ENCODE measurements at regions not wholly inside any gene's neighbourhood (a gene's known extent, or its start where the extent isn't known, plus 50 kb on each side); places are given as distances from the start of the nearest gene placed in this dataset.

GRCh38 chr21:22758478-22758877, 1760.3 kb downstream of the NCAM2 start:
- Mint-ChIP-seq H3K27me3 (ENCODE audit: low read depth) (no peaks in the 10 kb centered on the region), H3K36me3 (no peaks in the 10 kb centered on the region), H3K27ac (no peak overlapping the region), H3K9me3 (no peaks in the 10 kb centered on the region), H3K4me1 (no peaks in the 10 kb centered on the region), H3K4me3 (no peak overlapping the region)
- DNase-seq (ENCODE audit: low spot score) (no peak), ATAC-seq (no peak)
- ChIA-PET CTCF (no interaction called here), POLR2A (no interaction called here)
- TF ChIP-seq NR1H2 (CRISPR knock-in tag; IDR thresholded peaks at IDR 0.05), result no peak
- no peak for TF ChIP-seq FOXK1 (CRISPR knock-in tag; IDR thresholded peaks at IDR 0.05)
- TF ChIP-seq, protein P1, sequence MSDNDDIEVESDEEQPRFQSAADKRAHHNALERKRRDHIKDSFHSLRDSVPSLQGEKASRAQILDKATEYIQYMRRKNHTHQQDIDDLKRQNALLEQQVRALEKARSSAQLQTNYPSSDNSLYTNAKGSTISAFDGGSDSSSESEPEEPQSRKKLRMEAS (CRISPR knock-in tag; IDR thresholded peaks at IDR 0.05), result no peak
- no peak for TF ChIP-seq KAT7 (CRISPR knock-in tag; IDR thresholded peaks at IDR 0.05; ENCODE audit: borderline replicate concordance)
- TF ChIP-seq, protein P2, sequence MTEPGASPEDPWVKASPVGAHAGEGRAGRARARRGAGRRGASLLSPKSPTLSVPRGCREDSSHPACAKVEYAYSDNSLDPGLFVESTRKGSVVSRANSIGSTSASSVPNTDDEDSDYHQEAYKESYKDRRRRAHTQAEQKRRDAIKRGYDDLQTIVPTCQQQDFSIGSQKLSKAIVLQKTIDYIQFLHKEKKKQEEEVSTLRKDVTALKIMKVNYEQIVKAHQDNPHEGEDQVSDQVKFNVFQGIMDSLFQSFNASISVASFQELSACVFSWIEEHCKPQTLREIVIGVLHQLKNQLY (CRISPR knock-in tag; IDR thresholded peaks at IDR 0.05), result no peak
- TF ChIP-seq, protein P3, sequence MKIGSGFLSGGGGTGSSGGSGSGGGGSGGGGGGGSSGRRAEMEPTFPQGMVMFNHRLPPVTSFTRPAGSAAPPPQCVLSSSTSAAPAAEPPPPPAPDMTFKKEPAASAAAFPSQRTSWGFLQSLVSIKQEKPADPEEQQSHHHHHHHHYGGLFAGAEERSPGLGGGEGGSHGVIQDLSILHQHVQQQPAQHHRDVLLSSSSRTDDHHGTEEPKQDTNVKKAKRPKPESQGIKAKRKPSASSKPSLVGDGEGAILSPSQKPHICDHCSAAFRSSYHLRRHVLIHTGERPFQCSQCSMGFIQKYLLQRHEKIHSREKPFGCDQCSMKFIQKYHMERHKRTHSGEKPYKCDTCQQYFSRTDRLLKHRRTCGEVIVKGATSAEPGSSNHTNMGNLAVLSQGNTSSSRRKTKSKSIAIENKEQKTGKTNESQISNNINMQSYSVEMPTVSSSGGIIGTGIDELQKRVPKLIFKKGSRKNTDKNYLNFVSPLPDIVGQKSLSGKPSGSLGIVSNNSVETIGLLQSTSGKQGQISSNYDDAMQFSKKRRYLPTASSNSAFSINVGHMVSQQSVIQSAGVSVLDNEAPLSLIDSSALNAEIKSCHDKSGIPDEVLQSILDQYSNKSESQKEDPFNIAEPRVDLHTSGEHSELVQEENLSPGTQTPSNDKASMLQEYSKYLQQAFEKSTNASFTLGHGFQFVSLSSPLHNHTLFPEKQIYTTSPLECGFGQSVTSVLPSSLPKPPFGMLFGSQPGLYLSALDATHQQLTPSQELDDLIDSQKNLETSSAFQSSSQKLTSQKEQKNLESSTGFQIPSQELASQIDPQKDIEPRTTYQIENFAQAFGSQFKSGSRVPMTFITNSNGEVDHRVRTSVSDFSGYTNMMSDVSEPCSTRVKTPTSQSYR (CRISPR knock-in tag; IDR thresholded peaks at IDR 0.05), result no peak
- no peak for TF ChIP-seq SOX15 (CRISPR knock-in tag; IDR thresholded peaks at IDR 0.05)
- no peak for TF ChIP-seq FOXP1 (CRISPR knock-in tag; IDR thresholded peaks at IDR 0.05; ENCODE audit: borderline replicate concordance)
- no peak for TF ChIP-seq STAT6 (CRISPR knock-in tag; conservative IDR thresholded peaks at IDR 0.05; ENCODE audit: low read depth)
- TF ChIP-seq FOXJ3 (CRISPR knock-in tag; IDR thresholded peaks at IDR 0.05; ENCODE audit: borderline replicate concordance), result no peak
- TF ChIP-seq ZNF317 (CRISPR knock-in tag; IDR thresholded peaks at IDR 0.05; ENCODE audit: borderline replicate concordance, low read depth), result no peak
- TF ChIP-seq, protein P4, sequence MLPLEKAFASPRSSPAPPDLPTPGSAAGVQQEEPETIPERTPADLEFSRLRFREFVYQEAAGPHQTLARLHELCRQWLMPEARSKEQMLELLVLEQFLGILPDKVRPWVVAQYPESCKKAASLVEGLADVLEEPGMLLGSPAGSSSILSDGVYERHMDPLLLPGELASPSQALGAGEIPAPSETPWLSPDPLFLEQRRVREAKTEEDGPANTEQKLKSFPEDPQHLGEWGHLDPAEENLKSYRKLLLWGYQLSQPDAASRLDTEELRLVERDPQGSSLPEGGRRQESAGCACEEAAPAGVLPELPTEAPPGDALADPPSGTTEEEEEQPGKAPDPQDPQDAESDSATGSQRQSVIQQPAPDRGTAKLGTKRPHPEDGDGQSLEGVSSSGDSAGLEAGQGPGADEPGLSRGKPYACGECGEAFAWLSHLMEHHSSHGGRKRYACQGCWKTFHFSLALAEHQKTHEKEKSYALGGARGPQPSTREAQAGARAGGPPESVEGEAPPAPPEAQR (CRISPR knock-in tag; IDR thresholded peaks at IDR 0.05), result no peak

DNA sequence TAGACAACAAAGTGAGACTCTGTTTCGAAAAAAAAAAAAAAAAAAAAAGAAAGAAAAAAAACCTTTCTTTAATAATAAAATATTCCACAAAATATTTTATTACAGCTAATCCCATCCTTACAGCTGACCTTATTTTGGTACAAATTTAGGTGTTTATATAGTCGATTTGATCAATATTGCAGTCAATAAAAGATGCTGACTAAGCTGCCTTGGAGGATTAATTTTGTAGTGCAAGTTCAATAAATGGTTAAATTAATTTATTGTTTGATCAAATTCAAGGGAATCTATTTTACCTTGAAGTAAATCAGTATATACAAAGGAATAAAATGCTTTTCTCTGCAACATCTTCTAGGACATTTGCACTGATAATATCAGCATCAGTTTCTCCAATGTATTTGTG, 1764.3 kb downstream of the NCAM2 start:
- Mint-ChIP-seq H3K9me3 (no peaks in the 10 kb centered on the region), H3K36me3 (no peaks in the 10 kb centered on the region), H3K27me3 (ENCODE audit: low read depth) (no peaks in the 10 kb centered on the region), H3K4me3 (no peak overlapping the region), H3K27ac (no peak overlapping the region), H3K4me1 (no peaks in the 10 kb centered on the region)
- CTCF ChIA-PET, result no interaction called here
- ATAC-seq (no peak), DNase-seq (ENCODE audit: low spot score) (no peak)
- POLR2A ChIA-PET, result no interaction called here
- no peak for TF ChIP-seq ZBTB21 (CRISPR knock-in tag; IDR thresholded peaks at IDR 0.05; ENCODE audit: borderline replicate concordance)
- TF ChIP-seq ZNF219 (CRISPR knock-in tag; IDR thresholded peaks at IDR 0.05; ENCODE audit: borderline replicate concordance), result no peak
- no peak for TF ChIP-seq NR1H2 (CRISPR knock-in tag; IDR thresholded peaks at IDR 0.05)
- TF ChIP-seq RORB (CRISPR knock-in tag; IDR thresholded peaks at IDR 0.05), result no peak
- no peak for TF ChIP-seq ZNF121 (CRISPR knock-in tag; IDR thresholded peaks at IDR 0.05)
- no peak for TF ChIP-seq ESRRA (CRISPR knock-in tag; IDR thresholded peaks at IDR 0.05; ENCODE audit: borderline replicate concordance)
- no peak for TF ChIP-seq NR3C1 (CRISPR knock-in tag; conservative IDR thresholded peaks at IDR 0.05; ENCODE audit: low read depth)
- no peak for TF ChIP-seq HMGA2 (CRISPR knock-in tag; IDR thresholded peaks at IDR 0.05)
- TF ChIP-seq ELF4 (CRISPR knock-in tag; IDR thresholded peaks at IDR 0.05; ENCODE audit: low read depth), result no peak
- TF ChIP-seq, protein P5, sequence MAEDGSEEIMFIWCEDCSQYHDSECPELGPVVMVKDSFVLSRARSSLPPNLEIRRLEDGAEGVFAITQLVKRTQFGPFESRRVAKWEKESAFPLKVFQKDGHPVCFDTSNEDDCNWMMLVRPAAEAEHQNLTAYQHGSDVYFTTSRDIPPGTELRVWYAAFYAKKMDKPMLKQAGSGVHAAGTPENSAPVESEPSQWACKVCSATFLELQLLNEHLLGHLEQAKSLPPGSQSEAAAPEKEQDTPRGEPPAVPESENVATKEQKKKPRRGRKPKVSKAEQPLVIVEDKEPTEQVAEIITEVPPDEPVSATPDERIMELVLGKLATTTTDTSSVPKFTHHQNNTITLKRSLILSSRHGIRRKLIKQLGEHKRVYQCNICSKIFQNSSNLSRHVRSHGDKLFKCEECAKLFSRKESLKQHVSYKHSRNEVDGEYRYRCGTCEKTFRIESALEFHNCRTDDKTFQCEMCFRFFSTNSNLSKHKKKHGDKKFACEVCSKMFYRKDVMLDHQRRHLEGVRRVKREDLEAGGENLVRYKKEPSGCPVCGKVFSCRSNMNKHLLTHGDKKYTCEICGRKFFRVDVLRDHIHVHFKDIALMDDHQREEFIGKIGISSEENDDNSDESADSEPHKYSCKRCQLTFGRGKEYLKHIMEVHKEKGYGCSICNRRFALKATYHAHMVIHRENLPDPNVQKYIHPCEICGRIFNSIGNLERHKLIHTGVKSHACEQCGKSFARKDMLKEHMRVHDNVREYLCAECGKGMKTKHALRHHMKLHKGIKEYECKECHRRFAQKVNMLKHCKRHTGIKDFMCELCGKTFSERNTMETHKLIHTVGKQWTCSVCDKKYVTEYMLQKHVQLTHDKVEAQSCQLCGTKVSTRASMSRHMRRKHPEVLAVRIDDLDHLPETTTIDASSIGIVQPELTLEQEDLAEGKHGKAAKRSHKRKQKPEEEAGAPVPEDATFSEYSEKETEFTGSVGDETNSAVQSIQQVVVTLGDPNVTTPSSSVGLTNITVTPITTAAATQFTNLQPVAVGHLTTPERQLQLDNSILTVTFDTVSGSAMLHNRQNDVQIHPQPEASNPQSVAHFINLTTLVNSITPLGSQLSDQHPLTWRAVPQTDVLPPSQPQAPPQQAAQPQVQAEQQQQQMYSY (CRISPR knock-in tag; IDR thresholded peaks at IDR 0.05), result no peak
- TF ChIP-seq CREB1 (CRISPR knock-in tag; IDR thresholded peaks at IDR 0.05), result no peak
- TF ChIP-seq PRRX2 (CRISPR knock-in tag; IDR thresholded peaks at IDR 0.05), result no peak
- TF ChIP-seq, protein P6, sequence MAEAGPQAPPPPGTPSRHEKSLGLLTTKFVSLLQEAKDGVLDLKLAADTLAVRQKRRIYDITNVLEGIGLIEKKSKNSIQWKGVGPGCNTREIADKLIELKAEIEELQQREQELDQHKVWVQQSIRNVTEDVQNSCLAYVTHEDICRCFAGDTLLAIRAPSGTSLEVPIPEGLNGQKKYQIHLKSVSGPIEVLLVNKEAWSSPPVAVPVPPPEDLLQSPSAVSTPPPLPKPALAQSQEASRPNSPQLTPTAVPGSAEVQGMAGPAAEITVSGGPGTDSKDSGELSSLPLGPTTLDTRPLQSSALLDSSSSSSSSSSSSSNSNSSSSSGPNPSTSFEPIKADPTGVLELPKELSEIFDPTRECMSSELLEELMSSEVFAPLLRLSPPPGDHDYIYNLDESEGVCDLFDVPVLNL (CRISPR knock-in tag; IDR thresholded peaks at IDR 0.05; ENCODE audit: borderline replicate concordance, low read depth), result no peak

Measured in WTC11 (cell line).